HuH-7.5 (cell line): ENCODE measurements at regions not wholly inside any gene's neighbourhood (a gene's known extent, or its start where the extent isn't known, plus 50 kb on each side); places are given as distances from the start of the nearest gene placed in this dataset.
"Not testable (repeated sequence)": the region's sequence is repeated elsewhere in the genome, so short reads cannot be mapped to it uniquely, and the experiment has no call there.

ENCODE experiments used
- DNase-seq: peaks from one replicate; pipeline ENCODE4 v3.0.0; 2011; ENCODE audit warnings: low spot score

DNA sequence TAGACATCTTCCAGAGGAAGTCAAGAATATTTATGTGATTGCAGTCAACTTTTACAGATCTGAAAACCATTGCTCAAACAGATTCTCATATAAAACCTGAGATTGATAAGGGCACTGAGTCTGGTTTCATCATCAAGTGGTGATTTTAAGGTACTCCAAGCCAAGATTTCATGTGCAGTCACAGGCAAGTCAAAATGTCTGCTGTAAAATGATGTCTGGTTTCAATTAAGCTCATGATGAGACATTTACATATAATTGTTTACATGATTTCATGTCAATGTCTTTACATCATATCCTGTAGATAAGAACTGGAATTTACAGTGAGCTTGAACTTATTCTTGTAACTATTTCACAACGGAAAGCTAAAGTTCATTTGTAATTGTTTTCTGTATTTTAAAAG is 1215.5 kb downstream of the ROBO2 start:
- DNase-seq: no peak

DNA sequence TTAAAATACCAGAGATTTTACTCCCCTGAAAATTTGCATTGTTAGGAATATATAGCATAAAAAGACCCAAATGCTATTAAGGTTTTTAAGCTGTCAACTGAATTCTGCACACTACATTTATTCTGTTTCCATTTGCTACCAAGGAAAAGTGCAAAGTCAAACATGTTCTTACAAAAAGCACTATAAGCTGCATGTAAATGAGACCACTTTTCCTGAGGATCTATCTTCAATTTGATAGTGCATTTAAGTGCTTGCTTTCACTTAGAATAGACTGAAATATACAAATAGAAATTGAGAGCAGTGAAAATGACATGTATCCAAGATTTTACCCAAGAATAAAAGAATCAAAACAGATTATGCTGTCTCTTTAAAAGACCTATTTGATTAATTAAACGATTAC is 1216.2 kb downstream of the ROBO2 start:
- DNase-seq: no peak

DNA sequence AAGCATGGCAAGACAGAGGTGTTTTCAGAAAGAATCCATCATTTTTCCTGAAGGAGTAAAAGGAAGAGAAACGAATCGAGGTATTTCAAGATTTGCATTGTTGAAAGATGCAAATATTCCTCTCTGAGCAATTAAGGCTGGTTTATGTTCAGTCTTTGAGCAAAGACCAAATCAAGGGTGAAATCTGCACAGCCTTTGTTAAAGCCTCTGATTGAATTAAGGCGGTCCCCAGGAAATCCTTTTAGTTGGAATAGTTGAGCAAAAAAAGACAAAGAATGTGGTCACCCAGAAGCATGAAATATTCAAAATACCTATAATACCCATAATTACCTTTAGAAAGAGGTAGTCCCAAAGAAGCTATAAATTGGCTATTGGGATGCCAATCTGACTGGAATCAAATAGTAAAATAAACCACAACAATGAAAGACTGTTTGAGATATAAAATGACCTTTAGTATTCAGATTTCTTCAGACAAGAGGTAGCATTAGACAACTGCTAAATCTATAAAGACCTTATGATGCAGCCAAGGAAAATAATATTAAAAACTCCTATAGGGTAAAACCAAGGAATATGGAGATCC is 1218.1 kb downstream of the ROBO2 start:
- DNase-seq: no peak

DNA sequence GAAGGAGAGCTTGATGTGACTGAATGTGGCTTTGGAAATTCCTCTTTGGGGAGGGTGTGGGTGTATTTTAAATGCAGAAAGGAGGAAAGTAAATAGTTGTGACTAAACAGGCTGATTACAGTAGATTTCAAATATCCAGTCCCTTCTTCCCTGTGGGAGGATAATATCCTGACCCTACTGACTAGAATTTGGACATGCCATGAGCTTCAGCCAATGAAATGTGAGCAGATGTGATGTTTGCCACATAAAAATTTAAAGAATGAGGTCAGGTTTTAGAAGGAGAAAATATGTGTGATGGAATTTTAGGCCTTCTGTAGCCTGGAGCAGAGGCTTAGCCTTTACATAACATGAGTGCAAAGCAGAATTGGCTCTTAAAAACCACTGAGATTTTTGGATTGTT is 1218.9 kb downstream of the ROBO2 start:
- DNase-seq: no peak

DNA sequence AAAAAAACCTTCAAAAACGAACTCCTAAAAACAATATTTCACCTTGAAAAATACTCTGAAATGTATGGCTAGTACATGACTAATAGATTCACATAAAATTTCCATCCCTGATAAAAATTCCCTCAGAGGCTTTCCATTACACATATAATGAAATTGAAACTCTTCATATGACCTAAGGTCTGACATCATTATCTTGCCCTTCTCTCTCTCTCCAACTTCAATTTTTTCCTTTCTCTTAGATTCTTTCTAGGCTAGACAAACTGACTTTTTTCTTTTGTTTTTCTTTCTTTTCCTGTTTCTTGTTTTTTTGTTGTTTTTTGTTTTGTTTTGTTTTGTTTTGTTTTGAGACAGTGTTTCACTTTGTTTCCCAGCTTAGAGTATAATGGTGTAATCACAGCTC is 1220.5 kb downstream of the ROBO2 start:
- no peak for DNase-seq

DNA sequence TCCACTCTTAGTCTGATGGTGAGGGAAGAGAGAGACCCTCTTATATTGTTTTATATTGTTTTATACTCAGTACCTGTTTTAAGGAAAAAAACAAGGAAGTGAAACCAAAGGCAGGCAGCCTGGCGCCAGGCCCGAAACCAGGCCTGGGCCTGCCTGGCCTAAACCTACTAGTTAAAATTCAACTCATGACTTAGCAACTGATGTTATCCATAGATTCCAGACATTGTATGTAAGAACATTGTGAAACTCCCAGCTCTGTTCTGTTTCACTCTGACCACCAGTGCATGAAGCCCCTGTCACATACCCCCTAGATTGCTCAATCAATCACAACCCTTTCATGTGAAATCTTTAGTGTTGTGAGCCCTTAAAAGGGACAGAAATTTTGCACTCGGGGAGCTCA is 1226.7 kb downstream of the ROBO2 start:
- not testable (repeated sequence) for DNase-seq

DNA sequence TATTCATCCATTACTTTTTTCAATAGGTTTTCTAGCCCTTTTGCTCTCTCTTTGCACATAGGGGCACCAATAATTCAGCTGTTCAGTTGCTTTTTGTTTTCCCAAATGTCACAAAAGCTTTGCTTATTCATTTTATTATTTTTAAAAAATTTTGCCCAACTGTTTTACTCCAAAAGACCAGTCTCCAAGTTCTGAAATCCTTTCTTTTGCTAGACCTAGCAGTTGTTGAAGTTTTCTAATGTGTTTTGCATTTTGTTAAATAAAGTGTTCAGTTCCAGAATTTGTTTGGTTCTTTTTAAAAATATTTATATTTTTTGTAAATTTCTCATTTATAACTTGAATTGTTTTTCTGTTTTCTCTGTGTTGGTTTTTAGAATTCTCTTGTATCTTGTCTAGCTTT is 1227.3 kb downstream of the ROBO2 start:
- no peak for DNase-seq

DNA sequence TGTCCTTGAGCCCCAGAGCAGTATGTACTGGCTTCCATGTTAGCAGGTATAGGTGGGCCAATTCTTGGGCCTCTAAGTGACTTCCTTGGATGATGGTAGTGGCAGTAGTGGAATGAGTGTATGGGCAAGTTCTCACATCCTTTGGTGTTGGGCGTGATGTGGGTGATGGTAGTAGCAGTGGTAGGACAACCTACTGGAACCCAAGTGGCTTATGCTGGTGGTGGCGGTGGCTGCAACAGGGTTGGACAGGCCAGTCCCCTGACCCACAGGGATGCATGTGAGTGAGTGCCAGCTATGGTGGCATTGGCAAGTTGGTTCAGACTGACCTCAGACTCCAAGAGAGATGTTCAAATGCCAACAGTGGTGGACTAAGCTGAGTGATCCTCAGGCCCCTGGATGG is 1228.2 kb downstream of the ROBO2 start:
- no peak for DNase-seq

DNA sequence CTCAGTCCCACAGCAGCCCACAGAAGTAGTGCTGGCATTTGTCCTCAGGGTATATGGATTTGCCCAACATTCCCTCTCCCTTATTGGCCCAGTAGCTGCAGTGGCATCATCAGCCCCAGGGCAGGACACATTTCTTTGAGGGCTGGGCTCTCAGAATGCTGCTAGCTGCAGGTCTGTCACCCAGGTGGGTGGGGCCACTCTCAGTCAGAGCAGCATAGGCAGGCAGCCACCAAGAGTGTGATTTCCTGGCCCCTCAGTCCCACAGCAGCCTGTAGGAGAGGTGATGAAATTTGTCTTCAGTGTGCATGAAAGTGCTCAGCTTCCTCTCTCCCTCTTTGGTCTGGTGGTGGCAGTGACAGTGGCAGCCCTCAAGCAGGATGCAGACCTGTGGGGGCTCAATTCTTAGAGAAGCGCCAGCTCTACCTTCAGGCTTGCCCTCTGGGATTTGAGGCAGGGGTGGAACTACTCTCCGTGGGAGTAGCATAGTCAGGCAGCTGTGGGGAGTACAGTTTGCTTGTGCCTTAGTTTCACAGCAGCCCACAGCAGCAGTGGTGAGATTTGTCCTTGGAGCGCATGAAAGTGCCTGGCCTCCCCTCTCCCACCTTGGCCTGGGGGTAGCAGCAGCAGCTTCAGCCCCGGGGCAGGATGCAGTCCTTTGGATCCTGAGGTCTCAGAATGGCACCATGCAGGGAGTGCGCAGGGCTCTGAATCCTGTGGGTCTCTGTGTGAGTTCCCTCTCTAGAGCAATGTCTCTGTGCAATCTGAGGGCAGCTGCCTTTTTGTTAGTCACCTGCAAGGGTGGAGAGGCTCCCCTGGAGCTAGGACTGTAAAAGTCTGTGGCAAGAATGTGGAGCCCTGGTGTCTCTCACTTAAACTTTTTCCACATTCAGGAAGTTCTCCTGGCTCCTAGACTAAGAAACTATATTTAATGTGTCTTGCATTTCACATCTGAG is 1229.1 kb downstream of the ROBO2 start:
- DNase-seq: no peak

DNA sequence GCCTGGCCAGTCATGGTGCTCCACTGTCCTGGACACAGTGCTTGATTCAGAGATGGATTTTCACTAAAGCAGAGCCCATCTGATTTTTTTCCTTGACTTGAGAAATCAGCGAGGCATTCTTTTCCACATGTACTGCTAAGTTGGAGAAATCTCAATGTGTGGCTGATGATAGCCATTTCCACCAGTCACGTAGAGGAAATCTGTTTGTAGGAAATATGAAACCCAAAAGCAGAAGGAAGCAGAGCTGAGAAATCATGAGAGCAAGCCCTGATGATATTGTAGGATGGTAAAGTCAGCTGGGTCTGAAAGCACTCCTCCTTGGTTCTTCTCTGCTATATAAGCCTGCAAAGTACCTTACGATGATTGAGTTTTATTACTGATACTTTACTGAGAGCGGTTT is 1233.4 kb downstream of the ROBO2 start:
- no peak for DNase-seq

DNA sequence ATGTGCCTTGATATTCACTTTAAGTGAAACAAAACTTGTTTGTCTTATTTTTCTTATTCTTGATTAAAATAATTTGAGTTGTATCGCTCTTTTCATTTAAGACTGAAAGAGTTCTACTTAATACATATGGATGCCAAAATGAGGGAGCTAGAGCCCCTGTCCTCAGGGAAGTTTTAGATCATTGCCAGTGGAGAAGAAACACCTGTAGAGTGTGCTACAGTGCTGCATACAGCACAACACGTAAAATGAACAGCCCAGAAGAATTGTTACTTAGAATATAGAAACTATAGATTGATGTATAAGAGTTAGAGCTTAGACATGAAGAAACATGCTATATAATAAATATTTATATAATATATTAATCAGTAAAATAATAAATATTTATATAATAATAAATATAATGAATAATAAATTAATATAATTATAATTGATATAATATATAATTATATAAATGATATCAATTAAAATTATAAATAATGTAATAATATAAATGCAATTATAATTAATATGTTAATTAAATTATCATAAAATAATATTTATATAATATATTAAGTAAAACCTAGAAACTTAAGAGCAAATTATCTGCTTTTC is 1234.7 kb downstream of the ROBO2 start:
- DNase-seq: no peak

DNA sequence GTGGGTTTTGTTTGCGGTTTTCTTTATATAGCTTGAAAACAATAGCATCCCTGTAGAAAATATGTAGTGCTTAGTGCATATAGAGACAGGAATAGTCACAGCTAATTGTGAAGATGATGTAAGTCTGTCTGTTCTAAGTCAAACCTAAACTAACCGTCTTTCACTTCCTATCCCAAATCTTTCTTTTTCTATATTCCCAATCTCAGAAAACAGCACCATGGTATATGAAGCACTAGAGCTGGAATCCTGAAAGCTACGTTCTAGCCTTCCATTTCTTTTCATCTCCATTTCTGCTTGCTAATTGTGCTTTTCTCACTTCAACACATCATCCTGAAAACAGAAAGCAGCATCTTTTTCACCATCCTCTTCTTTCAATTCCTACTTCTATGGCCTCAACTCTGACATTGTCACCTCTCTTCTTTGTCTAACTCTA is 1235.5 kb downstream of the ROBO2 start:
- DNase-seq: no peak

DNA sequence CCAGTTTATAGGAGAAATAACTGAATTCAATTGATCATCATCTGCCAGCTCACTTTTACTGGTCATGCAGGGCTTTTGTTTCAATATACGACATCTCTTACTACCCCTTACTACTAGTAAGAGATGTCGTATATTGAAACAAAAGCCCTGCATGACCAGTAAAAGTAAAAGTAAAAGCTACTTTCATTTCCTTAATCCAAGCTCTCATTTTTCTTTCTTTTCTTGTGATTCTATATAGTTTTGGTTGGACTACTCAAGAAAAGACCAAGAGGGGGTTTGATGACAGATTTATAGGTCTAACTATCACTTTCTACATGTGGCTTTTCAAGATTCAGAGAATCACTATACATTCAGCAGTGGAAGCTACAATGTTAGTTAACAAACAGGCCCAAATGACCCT is 1237.3 kb downstream of the ROBO2 start:
- DNase-seq: no peak

DNA sequence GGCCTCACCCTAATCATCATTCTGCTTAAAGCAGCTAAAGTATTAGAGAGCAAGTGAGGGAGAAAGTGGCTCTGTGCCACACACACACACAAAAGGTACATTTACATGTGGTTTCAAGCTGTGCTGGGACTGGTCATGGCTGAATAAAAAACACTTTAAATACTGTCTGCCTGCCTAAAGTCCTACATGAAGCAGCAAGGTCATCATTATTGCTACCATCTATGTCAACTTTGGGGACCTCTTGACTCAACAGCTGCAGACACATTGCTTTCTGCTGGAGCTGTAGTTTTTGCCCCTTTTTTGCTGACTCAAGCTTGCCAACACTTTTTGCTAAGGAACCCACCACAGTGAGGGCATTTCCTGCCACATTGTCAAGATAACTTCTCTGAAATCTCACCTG is 1237.9 kb downstream of the ROBO2 start:
- no peak for DNase-seq

DNA sequence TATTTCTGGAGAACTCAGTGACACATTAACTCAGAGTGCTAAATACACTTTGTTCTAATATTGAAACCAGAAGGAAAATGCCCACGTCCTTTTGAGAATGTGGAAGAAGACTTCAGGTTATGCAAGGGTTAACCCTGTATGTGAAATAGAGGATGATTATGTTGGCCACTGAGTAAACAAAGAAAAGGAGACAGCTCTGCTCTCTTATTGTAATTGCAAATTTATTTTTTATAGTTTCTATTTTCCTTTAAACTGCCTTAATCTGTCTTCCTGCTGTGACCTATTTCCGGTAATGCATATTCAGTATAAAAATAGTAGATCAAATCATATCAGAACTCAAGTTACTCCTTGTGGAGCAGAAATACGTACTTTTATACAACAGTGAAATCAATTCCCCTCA is 1239.2 kb downstream of the ROBO2 start:
- DNase-seq: no peak

DNA sequence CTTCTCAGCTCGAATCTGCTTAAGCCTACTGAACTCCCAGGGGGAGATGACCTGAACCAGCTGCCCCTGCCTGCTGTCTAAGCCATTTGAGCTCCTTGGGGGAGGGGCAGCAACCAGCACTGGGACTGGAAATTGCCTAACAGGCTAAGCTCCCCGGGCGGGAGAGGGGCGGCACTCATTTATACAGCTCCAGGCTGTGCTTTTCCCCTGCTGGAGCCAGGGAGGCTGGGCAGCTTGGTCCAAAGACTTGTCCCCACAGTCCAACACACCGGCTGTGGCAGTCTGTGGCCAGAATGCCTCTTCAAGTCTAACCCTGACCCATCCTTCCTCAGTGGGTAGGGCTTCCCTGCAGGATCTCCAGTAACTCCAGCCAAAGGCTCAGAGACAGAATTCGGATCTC is 1241.5 kb downstream of the ROBO2 start:
- no peak for DNase-seq

DNA sequence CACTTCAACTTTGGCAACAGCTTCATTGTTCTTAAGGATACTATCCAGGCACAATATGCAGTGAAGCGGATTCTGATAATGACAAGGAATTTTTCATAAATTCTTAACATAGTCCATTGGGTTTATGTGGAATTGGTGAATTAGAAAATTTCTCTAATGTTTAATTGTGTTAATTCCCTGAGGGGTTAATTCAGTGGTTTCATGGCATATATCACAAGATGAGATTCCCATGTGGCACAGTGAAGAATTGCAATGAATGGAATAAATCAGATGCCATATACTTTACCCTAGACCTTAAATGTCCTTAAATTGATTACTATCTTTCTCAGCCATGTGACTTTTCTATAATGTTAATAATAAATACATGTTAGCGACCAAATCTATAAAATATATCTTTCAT is 1244.1 kb downstream of the ROBO2 start:
- DNase-seq: peak; percentile 1

DNA sequence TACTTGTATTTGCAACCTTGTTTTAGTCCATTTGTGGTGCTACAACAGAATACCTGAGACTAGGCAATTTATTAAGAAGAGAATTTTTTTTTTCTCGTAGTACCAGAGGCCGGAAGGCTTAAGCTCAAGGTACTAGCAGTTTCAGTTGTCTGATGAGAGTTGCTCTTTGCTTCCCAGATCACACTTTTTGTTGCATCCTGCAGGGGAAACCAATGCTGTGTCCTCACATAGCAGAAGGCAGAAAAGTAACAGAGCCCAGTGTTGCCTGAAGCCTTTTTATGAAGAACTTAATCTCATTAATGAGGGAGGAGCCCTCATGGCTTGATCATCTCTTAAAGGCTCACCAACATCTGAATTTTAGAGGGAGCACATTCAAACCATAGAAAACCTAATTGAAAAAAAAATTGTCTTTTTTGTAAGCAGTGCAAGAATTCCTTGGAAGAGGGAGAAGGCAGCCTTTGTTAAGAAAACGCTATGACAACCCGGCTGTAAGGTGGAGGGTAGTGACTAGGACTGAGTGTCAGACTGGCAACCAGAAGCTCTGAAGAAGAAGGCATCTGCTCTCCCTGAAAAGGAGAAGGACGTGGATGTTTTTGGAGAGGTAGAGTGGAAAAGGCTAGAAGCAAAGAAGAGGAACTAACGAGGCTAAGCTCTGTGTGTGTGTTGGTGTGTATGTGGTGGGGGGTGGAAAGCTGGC is 1245.3 kb downstream of the ROBO2 start:
- DNase-seq: no peak

DNA sequence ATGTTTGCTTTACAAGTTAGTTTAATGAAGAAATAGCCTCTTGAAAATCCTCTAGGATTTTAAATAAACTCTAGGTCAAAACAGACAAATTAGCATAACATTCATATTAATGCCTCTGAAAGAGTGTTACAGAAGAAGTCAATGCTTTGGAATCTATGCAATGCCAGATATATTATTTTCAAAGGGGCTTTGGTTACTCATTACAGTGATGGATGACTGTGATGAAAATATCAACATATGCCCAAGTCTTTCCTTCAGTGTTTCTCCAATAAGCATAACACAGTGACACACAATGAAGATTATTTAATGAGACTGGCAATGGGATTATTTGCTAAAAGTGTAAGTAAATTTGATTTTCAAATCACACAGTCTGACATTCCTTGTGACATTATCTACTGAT is 1247.2 kb downstream of the ROBO2 start:
- no peak for DNase-seq

DNA sequence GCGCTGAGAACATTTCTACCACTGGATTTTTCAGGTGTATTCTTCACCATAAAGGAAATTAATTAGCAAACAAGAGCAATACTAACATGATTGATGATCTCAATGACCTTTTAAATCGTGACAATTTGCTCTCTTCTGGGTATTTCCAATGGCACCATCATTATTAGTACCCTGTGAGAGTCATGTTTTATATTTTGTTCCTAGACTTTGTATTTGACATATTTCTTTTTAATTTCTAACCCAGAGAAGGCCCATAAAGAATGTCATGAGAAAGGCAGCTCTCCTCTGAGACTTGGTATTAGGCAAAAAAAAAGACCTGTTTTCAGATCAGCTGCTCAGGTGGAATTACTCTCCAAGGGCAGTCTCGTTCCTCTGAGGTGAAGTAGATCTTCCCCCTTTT is 1253.4 kb downstream of the ROBO2 start:
- DNase-seq: no peak

DNA sequence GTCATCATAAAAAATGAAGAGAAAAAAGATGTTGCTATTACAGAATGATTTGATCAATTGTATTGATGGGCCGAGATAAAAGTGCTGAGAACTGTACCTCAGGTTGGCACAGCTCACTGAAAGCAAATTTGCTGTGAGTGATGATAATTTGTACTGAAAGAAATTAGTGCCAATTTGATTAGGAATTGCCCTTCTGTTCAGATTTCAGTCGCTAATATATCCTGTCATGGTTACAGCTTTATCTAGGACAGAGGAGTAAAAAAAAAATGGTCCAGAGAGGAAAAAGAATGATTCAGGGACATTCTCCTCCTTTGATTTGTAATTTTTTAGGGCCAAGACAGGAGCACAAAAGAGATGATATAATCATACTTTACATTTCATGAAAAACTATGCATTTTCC is 1264.2 kb downstream of the ROBO2 start:
- DNase-seq: no peak

DNA sequence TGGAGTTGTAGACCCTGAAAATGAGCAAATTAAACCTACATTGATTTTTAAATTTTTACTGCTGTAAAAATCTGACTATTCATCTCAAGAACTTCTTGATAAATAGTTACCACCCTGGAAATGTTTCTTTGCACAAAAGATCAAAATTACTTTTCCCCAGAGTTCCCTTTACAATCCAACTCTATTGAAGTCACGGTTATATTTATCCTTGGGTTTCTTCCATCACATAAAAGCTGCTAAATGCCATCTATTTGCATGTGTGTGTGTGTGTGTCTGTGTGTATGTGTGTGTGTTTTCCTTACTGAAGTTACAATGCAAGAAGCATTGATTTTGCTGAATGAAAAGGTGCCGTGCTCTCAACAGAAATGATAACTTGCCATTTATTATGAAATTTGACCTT is 1273.0 kb downstream of the ROBO2 start:
- DNase-seq: no peak

DNA sequence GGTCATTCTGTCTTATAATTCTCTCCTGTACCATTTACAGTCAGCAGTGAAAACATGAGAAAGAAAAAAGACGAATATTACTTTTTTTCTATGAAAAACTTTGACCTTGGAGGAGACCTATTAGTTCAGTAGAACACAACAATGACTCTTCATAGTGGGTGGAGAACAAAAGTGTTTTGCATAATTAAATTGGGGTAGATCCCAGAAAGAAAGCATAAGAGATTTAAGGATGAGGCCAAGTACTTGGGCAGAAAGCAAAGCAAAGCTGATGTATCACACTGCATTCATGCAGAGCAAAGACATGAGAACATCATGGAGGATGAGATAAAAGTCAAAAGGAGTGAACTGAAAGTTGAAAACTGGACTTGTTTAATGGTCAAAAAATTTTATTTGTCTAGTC is 1273.4 kb downstream of the ROBO2 start:
- DNase-seq: no peak
